ENCODE measurements at regions not wholly inside any gene's neighbourhood (a gene's known extent, or its start where the extent isn't known, plus 50 kb on each side); places are given as distances from the start of the nearest gene placed in this dataset.

GRCh38 chr1:95889400-95889799 lies 655.4 kb downstream of the RWDD3 start:
- Histone ChIP-seq H3K27me3 (ENCODE audit: control insufficient read depth in 2 of 2, insufficient read depth in 2 of 2, low read length in 2 of 2) (no peaks in the 10 kb centered on the region), H3K4me1 (replicated peaks in 1 of 2; ENCODE audit: control insufficient read depth in 2 of 2, insufficient read depth in 2 of 2, low read length in 2 of 2) (no peaks in the 10 kb centered on the region), H3K9me1 (ENCODE audit: control insufficient read depth, insufficient read depth, low read length) (no peaks in the 10 kb centered on the region), H3K79me2 (ENCODE audit: control insufficient read depth, insufficient read depth, low read length) (no peaks in the 10 kb centered on the region), H3K27ac (ENCODE audit: extremely low read depth, low read depth, low read length) (no peak overlapping the region), H3K4me3 (no peak overlapping the region), H3K9me3 (replicated peaks; ENCODE audit: control insufficient read depth, insufficient read depth, low read depth, low read length) (no peaks in the 10 kb centered on the region), H3K4me2 (ENCODE audit: insufficient read depth, low read length) (no peak overlapping the region), H3K9ac (ENCODE audit: insufficient read depth in 1 of 2, low read depth in 2 of 2, low read length in 2 of 2) (no peak overlapping the region), H3K36me3 (ENCODE audit: control insufficient read depth, insufficient read depth, low read length) (no peaks in the 10 kb centered on the region), H2AFZ (ENCODE audit: low read depth, low read length) (no peak overlapping the region), H4K20me1 (replicated peaks; ENCODE audit: control insufficient read depth, insufficient read depth, low read length) (no peaks in the 10 kb centered on the region)
- DNase-seq (ENCODE audit: extremely low read depth in 1 of 4, low spot score in 3 of 4) = no peak
- no peak for TF ChIP-seq NCOA6 (IDR thresholded peaks at IDR 0.05)
- no peak for TF ChIP-seq PTRF (tag; IDR thresholded peaks at IDR 0.05)
- no peak for TF ChIP-seq ZNF699 (CRISPR knock-in tag; IDR thresholded peaks at IDR 0.05; ENCODE audit: insufficient replicate concordance)
- TF ChIP-seq SMARCC2 (IDR thresholded peaks at IDR 0.05; ENCODE audit: low read depth) = no peak
- no peak for TF ChIP-seq SIN3A (IDR thresholded peaks at IDR 0.05; ENCODE audit: borderline replicate concordance in 2 of 2, control insufficient read depth in 1 of 2, low read depth in 2 of 2, low read length in 2 of 2)
- no peak for TF ChIP-seq RNF2 (IDR thresholded peaks at IDR 0.05)
- no peak for TF ChIP-seq PATZ1 (CRISPR knock-in tag; IDR thresholded peaks at IDR 0.05; ENCODE audit: borderline replicate concordance)
- TF ChIP-seq EP300 (IDR thresholded peaks at IDR 0.05; ENCODE audit: low read length) = no peak
- no peak for TF ChIP-seq ZNF24 (IDR thresholded peaks at IDR 0.05)
- no peak for TF ChIP-seq ZFP91 (CRISPR knock-in tag; IDR thresholded peaks at IDR 0.05)
- no peak for TF ChIP-seq BRD9 (IDR thresholded peaks at IDR 0.05; ENCODE audit: low read depth, partially characterized antibody)
- TF ChIP-seq ZNF785 (CRISPR knock-in tag; IDR thresholded peaks at IDR 0.05) = no peak
- TF ChIP-seq ZNF239 (CRISPR knock-in tag; IDR thresholded peaks at IDR 0.05) = no peak
- no TSS peak for BruUV-seq (replicated peaks)
- in situ Hi-C loops (cut with MboI) = no loop called here
- FAIRE-seq = no peak
- intact Hi-C loops (cut with micrococcal nuclease) = no loop called here
- ChIA-PET POLR2A (interaction anchor here (0.6 kb wide), 1 partner anchor 505 kb away, joined by 3 read pairs; no protein-coding TSS in a partner anchor), CTCF (ENCODE audit: low intra/inter-chr PET ratio) (no interaction called here)
- WGBS (ENCODE audit: insufficient coverage, low coverage, missing lambda C conversion rate) = 0% methylated on average over 3 of the region's 3 CpGs
- ATAC-seq = no peak
